ENCODE measurements at regions not wholly inside any gene's neighbourhood (a gene's known extent, or its start where the extent isn't known, plus 50 kb on each side); places are given as distances from the start of the nearest gene placed in this dataset.

GRCh38 chrX:9301836-9302235, 163.0 kb upstream of the TBL1X start:
- H3K36me3 ChIP-seq, result no peaks in the 10 kb centered on the region
- intact Hi-C loops (cut with DNase I; ENCODE audit: low total_unique reads), result no loop called here
- no peaks in the 10 kb centered on the region for H3K4me1 ChIP-seq
- H3K4me3 ChIP-seq, result no peak overlapping the region
- no peak for TF ChIP-seq CTCF (IDR thresholded peaks at IDR 0.05 in 4 of 5, conservative IDR thresholded peaks at IDR 0.05 in 1 of 5)
- no peak for TF ChIP-seq POLR2A (IDR thresholded peaks at IDR 0.05)
- H3K27me3 ChIP-seq, result peaks cover 0 to 3% (median 0%) of the 10 kb centered on the region in 3 donors
- no peak for DNase-seq
- no peak overlapping the region for H3K27ac ChIP-seq
- no peaks in the 10 kb centered on the region for H3K9me3 ChIP-seq
- in situ Hi-C loops (cut with MboI; ENCODE audit: low sequenced_read_pairs in 4 of 4), result no loop called here
- ATAC-seq, result no peak

- intact Hi-C loops (cut with DNase I; ENCODE audit: low total_unique reads) (no loop called here), in situ Hi-C loops (cut with MboI; ENCODE audit: low sequenced_read_pairs in 4 of 4) (no loop called here)
- H3K4me3 ChIP-seq, result no peak overlapping the region
- ATAC-seq (no peak), DNase-seq (no peak)
- no peaks in the 10 kb centered on the region for H3K9me3 ChIP-seq
- no peak overlapping the region for H3K27ac ChIP-seq
- H3K36me3 ChIP-seq, result no peaks in the 10 kb centered on the region
- peaks cover 0 to 3% (median 0%) of the 10 kb centered on the region in 3 donors for H3K27me3 ChIP-seq
- no peaks in the 10 kb centered on the region for H3K4me1 ChIP-seq
- no peak for TF ChIP-seq CTCF (IDR thresholded peaks at IDR 0.05 in 4 of 5, conservative IDR thresholded peaks at IDR 0.05 in 1 of 5)
These were observed 162.5 kb upstream of the TBL1X start for GRCh38 chrX:9302381-9302780.

- Histone ChIP-seq H3K27me3 (peaks cover 0 to under 1% (median 0%) of the 10 kb centered on the region in 3 donors), H3K4me1 (no peaks in the 10 kb centered on the region), H3K4me3 (no peak overlapping the region), H3K9me3 (no peaks in the 10 kb centered on the region), H3K36me3 (no peaks in the 10 kb centered on the region), H3K27ac (no peak overlapping the region)
- TF ChIP-seq CTCF (IDR thresholded peaks at IDR 0.05 in 4 of 5, conservative IDR thresholded peaks at IDR 0.05 in 1 of 5), result no peak
- TF ChIP-seq POLR2A (IDR thresholded peaks at IDR 0.05), result no peak
- no peak for ATAC-seq
- no peak for DNase-seq
- intact Hi-C loops (cut with DNase I; ENCODE audit: low total_unique reads), result no loop called here
- in situ Hi-C loops (cut with MboI; ENCODE audit: low sequenced_read_pairs in 4 of 4), result no loop called here
These were observed 156.4 kb upstream of the TBL1X start for GRCh38 chrX:9308426-9308825.

GRCh38 chrX:9310616-9311015, 154.2 kb upstream of the TBL1X start:
- in situ Hi-C loops (cut with MboI; ENCODE audit: low sequenced_read_pairs in 4 of 4), result no loop called here
- H3K27ac ChIP-seq, result no peak overlapping the region

More at GRCh38 chrX:9310616-9311015, 154.2 kb upstream of the TBL1X start:
- no peaks in the 10 kb centered on the region for H3K9me3 ChIP-seq
- no peak overlapping the region for H3K4me3 ChIP-seq
- intact Hi-C loops (cut with DNase I; ENCODE audit: low total_unique reads), result no loop called here
- ATAC-seq, result no peak
- H3K27me3 ChIP-seq, result no peaks in the 10 kb centered on the region
- DNase-seq, result no peak
- no peaks in the 10 kb centered on the region for H3K36me3 ChIP-seq
- TF ChIP-seq CTCF (IDR thresholded peaks at IDR 0.05 in 4 of 5, conservative IDR thresholded peaks at IDR 0.05 in 1 of 5), result no peak
- no peak for TF ChIP-seq POLR2A (IDR thresholded peaks at IDR 0.05)
- no peaks in the 10 kb centered on the region for H3K4me1 ChIP-seq

Data from gastrocnemius medialis (tissue), 4 donors.